GM10248 (cell line): ENCODE measurements at regions not wholly inside any gene's neighbourhood (a gene's known extent, or its start where the extent isn't known, plus 50 kb on each side); places are given as distances from the start of the nearest gene placed in this dataset.
"Not testable (repeated sequence)": the region's sequence is repeated elsewhere in the genome, so short reads cannot be mapped to it uniquely, and the experiment has no call there.

ENCODE experiments used
- CTCF ChIA-PET: fragments of 300-600 bp; sonication (Branson Sonifier 250); formaldehyde crosslinking; extraction: SDS; loops from one replicate; lab custom pipeline; 2021; ENCODE audit warnings: antibody characterized with exemption; lab: Yijun Ruan, JAX
- POLR2A ChIA-PET: fragments of 350-650 bp; sonication (Branson Sonifier 250); formaldehyde crosslinking; extraction: SDS; loops from one replicate; lab custom pipeline; 2020; ENCODE audit warnings: antibody characterized with exemption; lab: Yijun Ruan, JAX
- DNase-seq: peaks from one replicate; pipeline ENCODE4 v3.0.0; 2012; ENCODE audit errors: extremely low spot score
- TF ChIP-seq, protein P1 (sequence below): IDR thresholded peaks from 2 replicates; pipeline ENCODE4 v1.5.1; 2012; ENCODE audit warnings: mild to moderate bottlenecking, low read depth; ENCODE audit errors: extremely low read depth, missing control alignments, control extremely low read depth

DNA sequence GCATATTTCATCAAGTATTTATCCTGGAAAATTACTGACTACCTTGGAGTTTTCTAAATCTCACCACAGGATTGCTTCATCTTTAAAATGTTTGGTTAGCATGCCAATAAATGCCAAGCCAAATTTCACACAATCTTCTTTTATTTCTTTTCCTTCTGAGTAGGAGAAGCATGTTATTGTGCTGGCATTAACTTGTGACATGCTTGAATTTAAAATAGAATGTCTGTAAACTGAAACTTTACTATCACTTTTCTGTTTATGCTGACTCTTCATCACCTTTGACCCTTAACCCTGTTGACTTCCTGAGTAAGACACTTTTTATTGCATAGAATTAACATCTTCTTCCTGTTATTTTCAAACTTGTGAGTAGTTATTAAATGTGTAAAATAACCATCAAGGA lies 56.2 kb upstream of the LRRTM4 start:
- ChIA-PET POLR2A (no interaction called here), CTCF (no interaction called here)
- DNase-seq, result no peak
- TF ChIP-seq, protein P1, sequence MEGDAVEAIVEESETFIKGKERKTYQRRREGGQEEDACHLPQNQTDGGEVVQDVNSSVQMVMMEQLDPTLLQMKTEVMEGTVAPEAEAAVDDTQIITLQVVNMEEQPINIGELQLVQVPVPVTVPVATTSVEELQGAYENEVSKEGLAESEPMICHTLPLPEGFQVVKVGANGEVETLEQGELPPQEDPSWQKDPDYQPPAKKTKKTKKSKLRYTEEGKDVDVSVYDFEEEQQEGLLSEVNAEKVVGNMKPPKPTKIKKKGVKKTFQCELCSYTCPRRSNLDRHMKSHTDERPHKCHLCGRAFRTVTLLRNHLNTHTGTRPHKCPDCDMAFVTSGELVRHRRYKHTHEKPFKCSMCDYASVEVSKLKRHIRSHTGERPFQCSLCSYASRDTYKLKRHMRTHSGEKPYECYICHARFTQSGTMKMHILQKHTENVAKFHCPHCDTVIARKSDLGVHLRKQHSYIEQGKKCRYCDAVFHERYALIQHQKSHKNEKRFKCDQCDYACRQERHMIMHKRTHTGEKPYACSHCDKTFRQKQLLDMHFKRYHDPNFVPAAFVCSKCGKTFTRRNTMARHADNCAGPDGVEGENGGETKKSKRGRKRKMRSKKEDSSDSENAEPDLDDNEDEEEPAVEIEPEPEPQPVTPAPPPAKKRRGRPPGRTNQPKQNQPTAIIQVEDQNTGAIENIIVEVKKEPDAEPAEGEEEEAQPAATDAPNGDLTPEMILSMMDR, result no peak

DNA sequence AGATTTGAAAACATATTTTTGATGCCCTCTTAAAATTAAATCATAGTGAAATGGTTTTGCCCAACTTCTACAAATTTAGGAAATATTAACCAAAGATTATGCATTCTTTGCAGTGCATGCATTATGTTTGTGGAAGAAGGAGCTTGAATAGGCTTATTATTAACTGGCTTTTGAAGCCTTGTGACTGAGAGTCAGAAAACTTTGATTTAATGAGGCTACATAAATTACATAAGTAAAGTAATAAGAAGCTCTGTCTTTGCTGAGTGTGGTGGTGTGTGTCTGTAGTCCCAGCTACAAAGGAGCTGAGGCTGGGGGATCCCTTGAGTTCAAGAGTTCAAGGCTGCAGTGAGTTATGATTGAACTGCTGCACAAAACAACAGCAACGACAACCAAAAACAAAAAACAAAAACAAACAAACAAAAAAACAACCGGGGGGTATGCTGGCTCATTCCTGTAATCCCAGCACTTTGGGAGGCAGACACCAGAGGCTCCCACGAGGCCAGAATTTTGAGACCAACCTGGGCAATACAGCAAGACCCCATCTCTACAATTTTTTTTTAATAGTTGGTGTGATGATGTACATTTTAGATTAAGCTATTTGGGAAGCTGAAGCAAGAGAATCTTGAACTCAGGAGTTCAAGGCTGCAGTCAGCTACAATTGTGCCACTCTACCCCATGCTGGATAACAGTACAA lies 57.0 kb upstream of the LRRTM4 start:
- TF ChIP-seq, protein P1, result no peak
- ChIA-PET CTCF (no interaction called here), POLR2A (no interaction called here)

DNA sequence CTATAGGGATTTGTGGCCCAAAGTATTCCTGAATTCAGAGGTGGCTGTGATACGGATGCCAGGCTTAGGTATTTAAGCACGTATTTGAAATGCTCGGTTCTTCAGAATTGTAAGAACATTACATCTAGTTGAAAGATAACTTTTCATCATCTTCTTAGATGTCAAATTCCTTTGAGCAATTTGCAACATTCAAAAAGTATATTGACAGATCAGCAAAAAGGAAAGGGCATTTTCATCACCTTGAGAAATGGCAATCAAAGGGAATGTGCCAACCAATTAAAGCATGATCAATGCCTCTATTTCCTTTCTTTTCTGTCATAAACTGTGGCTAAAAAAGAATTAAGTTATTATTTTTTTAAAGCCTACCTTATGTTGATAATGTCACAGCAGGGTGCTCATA lies 66.3 kb upstream of the LRRTM4 start:
- no peak for DNase-seq
- TF ChIP-seq, protein P1, result no peak
- ChIA-PET POLR2A (no interaction called here), CTCF (no interaction called here)

More for the DNA sequence above, 57.0 kb upstream of the LRRTM4 start:
- no peak for DNase-seq

DNA sequence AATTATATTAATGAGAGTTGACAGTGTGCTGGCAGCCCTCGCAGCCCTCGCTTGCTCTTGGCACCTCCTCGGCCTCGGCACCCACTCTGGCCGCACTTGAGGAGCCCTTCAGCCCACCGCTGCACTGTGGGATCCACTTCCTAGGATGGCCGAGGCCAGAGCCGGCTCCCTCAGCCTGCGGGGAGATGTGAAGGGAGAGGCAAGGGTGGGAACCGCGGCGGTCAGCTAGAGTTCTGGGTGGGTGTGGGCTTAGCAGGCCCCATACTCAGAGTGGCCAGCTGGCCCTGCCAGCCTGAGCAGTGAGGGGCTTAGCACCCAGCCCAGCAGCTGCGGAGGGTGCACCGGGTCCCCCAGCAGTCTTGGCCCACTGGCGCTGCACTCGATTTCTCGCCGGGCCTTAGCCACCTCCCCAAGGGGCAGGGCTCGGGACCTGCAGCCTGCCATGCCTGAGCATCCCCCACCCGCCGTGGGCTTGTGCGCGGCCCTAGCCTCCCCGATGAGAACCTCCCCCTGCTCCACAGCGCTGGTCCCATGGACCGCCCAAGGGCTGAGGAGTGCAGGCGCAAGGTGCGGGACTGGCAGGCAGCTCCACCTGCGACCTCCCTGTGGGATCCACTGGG lies 68.2 kb upstream of the LRRTM4 start:
- POLR2A ChIA-PET, result no interaction called here
- TF ChIP-seq, protein P1, result no peak
- CTCF ChIA-PET, result interaction anchor here (1.0 kb wide), 1 partner anchor 59 kb away, joined by 3 read pairs; no protein-coding TSS in a partner anchor
- DNase-seq, result no peak

DNA sequence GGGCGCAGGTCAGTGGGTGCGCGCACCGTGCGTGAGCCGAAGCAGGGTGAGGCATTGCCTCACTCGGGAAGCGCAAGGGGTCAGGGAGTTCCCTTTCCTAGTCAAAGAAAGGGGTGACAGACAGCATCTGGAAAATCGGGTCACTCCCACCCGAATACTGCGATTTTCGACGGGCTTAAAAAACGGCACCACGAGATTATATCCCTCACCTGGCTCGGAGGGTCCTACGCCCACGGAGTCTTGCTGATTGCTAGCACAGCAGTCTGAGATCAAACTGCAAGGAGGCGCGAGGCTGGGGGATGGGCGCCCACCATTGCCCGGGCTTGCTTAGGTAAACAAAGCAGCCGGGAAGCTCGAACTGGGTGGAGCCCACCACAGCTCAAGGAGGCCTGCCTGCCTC lies 70.8 kb upstream of the LRRTM4 start:
- POLR2A ChIA-PET, DNase-seq, CTCF ChIA-PET: not testable (repeated sequence)

DNA sequence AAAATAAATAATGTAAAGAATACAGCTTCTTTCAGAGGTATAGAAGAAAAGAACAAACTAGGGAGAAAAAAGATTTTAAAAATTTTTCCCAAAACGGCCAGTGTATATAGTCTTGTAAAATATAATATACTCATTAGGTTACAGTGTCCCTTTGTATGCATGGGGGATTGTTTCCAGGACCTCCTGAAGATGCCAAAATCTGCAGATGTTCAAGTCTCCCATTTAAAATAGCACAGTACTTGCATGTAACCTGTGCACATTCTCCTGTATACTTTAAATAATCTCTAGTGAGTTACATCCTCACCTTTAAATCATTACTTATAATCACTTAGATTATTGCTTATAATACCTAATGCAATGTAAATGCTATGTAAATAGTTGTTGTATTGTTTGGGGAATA lies 80.6 kb upstream of the LRRTM4 start:
- TF ChIP-seq, protein P1, result no peak
- CTCF ChIA-PET, result no interaction called here
- DNase-seq, result no peak
- POLR2A ChIA-PET, result no interaction called here
